ENCODE measurements at regions not wholly inside any gene's neighbourhood (a gene's known extent, or its start where the extent isn't known, plus 50 kb on each side); places are given as distances from the start of the nearest gene placed in this dataset.

DNA sequence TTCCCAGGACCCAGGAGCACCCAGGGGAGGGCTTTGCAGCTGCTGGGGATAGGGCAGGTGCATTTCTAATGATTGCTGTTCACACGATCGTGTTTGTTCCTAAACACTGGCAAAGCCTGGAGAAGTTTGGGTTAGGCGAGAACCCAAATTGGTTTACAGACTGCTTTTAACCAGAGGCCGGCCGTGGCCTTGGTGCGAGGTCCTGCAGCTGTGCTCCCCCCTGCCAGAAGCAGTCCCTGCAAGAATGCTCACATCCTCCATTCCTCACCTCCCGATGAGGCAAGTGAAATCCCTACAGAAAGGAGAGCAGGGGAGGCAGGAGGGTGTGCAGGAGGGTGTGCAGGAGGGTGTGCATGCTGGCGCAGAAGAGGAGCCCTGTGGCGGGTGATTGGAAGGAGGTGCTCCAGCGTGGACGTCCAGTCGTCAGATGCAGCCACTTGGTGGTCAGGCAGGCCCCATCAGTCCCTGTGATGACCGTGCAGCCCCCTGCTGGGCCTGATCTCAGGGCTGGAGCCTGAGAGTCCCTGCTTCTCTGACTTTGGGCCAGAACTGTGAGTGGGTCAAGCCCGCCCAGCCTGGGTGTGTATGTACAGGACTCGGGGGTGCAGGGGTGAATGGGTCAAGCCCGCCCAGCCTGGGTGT, 55.7 kb upstream of the FRMD1 start:
- DNase-seq (ENCODE audit: low read depth in 2 of 2): no peak

DNA sequence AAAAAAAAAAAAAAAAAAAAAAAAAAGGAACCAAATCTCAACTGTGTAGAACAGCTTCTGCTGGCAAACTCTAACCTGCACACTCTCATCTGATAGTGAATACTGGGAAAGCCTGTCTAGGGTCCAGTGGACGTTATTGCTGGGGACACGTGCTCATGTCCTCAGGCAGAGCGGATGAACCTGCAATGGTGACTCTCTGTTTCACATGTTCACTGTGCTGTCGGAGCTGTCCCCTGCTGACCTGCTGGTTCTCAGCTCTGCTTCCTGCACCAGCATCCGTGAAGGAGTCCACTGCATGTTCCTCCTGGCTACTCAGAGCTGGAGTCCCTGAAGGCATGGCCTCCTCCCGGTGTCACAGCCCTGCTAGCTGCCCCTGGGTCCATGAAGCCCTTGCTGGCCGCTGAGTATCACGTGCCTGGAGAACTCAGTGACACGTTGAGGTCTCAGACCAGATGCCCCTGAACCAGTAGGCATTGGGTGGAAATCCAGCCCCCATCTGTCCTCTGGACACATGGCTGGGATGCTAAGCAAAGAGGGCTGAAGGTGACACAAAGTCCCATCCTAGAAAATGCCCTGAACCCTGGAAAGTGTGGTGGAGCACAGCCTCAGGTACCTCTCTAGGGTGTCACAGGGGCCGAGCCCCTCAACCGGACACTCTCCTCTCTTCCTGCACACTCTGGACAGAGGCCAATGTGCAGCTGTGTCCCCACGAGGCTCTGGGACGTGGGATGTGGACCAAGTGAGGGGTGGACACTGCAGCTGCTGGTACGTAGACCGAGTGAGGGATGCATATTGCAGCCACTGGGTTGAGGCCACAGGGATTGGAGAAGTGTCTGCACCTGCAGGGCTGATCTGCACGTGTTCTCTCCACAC, 54.9 kb upstream of the FRMD1 start:
- no peak for DNase-seq (ENCODE audit: low read depth in 2 of 2)

DNA sequence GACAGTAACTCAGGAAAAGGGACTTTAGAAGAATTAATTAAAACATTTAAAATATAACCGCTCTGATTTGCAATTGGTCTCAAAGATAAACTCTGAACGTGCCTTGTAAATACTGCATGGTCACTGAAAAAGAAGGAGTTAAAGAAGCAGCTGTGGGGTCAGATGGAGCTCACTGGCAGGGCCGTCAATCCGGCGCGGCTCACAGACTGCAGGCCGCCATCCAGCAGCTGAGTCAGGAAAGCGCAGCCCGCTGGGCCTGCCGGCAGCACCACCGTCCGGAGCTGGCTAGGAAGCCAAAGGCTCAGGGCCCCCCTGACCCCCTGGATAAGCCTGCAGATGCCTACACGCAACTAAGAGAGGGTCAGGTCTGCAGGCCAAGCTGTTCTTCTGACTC, 54.2 kb upstream of the FRMD1 start:
- no peak for DNase-seq (ENCODE audit: low read depth in 2 of 2)

GRCh38 chr6:168132531-168133167, 53.6 kb upstream of the FRMD1 start:
- DNase-seq (ENCODE audit: low read depth in 2 of 2): peak; percentile 15 to 46

- DNase-seq (ENCODE audit: low read depth in 2 of 2): no peak
Measured at GRCh38 chr6:168131464-168132415, 52.7 kb upstream of the FRMD1 start.

DNA sequence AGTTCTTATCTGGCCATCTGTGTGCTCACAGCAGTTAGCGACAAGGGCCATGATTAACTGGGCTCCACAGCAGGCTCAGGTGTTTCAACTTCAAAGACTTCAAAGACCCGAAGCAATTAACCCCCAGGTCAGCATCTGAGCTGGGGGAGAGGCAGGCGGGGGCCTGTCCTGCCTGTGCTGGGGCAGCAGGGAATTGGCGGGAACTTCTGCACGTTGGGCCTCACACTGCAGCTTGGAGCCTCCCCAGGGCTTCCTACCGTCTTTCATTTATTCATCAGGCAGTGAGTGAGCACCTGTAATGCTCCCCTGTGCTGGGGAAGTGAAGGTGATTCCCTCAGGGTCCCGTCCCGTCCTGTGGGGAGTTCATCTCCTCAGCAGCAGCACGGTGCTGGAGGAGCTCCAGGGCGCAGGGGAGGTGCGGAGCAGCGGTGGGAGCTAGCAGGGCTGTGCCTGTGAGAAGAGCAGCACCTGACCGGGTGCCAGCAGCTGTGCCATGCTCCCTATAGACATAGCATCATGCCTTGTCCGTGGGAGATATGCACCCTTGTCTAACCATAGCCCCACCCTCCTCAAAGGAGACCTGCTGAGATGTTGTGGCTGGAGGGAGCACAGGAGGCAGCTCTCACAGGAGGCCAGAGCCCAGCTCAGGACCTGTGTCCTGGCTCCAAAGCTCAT, 51.8 kb upstream of the FRMD1 start:
- no peak for DNase-seq (ENCODE audit: low read depth in 2 of 2)

DNA sequence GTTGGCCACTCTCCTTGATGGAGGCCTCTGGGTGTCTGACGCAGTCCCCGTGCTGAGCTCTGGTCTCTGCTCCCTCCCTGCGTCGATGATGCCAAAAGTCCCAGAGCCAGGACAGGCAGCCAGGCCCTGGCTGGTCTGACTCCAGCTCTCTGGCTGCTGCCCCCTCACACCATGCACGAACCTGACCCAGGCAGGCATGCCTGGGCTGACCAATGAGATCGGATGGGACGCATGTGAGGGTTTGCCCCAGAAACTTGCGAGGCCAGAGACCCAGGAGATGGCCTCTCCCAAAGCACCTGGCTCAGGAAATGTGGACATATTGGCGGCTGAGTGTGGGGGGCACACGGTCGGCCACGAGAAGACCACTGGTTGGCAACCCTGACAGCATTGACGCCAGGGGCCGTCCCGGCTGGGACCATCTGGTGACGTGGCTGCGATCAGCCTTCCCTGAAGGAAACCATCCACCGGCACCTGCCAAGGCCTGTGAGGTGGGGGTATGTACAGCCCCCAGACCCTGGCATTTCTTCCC, 51.2 kb upstream of the FRMD1 start:
- no peak for DNase-seq (ENCODE audit: low read depth in 2 of 2)

DNA sequence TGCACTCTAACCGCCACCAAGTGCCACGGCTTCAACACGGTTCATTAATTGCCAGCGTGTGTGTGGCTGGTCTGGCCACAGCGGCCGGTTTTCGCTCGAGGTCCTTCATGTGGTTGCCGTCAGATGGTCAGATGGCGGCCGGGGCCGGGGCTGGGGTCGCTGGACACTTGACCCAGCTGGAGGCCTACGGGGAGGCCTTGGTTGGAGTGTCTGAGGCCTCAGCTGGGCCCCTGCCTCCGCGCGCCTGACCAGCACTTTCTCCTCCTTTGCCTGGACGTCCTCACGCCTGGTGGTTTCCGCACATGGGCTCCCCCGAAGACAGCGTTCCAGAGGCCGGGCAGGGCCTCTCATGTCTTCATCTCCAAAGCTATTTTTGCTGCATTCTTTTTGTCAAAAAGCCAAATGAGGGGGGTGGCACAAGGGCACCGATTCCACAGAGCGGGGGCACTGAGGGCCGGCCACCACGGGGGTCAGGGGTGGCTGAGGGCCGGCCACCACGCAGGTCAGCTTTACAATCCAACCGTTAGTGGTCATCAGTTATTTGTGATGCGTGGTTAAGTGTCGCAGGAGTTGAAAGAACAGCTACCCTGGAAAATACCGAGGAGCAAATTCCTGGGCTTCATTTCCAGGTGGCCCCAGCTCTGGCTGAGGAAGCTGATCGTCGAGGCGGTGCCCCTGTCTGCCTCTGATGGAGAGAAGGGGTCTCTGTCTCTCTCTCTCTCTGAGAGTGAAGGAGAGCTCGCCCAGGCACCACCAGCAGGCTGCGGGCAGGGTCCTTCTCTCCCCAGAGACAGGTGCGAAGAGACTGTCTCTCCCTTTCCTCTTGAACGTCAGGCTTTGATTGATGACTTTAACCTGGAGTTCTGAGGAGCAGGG, 50.5 kb upstream of the FRMD1 start:
- no peak for DNase-seq (ENCODE audit: low read depth in 2 of 2)

DNA sequence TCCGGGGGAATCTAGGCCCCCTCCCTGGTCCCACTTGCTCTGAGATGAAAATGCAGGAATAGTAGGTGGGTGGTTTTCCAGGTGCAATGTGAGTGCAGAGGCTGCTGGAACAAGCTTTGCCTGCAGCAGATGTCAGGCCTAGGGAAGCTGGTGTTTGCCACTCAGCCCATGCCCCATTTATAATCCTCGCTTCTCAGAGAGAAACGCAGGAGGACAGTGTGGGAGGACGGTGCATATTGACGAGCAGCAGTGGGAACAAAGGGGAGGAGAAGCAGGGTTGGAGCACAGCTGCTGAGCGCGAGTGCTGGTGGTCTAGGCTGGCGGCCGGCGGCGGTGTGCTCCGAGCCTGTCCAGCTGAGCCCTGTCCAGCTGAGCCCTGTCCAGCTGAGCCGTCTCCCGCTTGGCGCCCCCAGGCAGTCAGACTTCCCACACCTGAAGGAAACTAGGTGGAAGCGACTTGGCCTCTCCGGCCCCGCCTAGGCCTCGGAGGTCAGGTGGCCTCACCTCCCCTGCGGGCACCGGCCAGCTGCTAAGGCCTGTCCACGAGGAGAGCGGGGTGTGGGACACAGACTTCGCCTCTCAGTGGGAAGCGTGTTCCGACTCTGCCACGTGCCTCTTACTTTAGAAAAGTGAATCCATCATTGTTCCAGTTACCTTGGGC, 49.7 kb upstream of the FRMD1 start:
- no peak for DNase-seq (ENCODE audit: low read depth in 2 of 2)
